ENCODE measurements at regions not wholly inside any gene's neighbourhood (a gene's known extent, or its start where the extent isn't known, plus 50 kb on each side); places are given as distances from the start of the nearest gene placed in this dataset.

DNA sequence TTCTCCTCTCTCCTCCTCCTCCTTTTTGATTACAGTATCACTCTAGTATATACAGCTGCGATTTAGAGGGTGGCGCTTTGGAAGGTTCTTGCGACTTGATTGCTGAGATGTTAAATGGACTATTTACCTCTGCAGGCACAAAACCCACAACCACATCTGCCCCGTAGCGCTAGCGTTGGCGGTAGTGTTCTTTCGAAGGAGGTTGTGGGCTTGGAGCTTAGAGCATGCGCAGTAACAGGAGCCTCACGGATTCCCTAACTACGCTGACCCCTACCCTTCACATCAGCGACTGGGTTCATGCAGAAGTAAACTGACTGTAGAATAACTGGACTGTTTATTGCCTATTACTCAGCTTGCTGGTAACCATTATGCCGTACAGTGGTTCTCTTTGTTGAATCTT, 58.0 kb downstream of the CGGBP1 start:
- H3K27me3 ChIP-seq (ENCODE audit: insufficient read depth, low read depth, low read length): no peaks in the 10 kb centered on the region
- TF ChIP-seq MXI1 (conservative IDR thresholded peaks at IDR 0.05; ENCODE audit: poor library complexity, severe bottlenecking) (no peak), EZH2 (IDR thresholded peaks at IDR 0.05; ENCODE audit: borderline replicate concordance, insufficient read depth, low read length, poor library complexity, severe bottlenecking) (no peak), EP300 (conservative IDR thresholded peaks at IDR 0.05; ENCODE audit: poor library complexity, severe bottlenecking) (no peak), RAD21 (conservative IDR thresholded peaks at IDR 0.05) (no peak), SMC3 (conservative IDR thresholded peaks at IDR 0.05; ENCODE audit: poor library complexity) (no peak), TAF1 (IDR thresholded peaks at IDR 0.05; ENCODE audit: low read depth) (no peak), POLR2AphosphoS5 (IDR thresholded peaks at IDR 0.05) (no peak)
- TF ChIP-seq, protein P1, sequence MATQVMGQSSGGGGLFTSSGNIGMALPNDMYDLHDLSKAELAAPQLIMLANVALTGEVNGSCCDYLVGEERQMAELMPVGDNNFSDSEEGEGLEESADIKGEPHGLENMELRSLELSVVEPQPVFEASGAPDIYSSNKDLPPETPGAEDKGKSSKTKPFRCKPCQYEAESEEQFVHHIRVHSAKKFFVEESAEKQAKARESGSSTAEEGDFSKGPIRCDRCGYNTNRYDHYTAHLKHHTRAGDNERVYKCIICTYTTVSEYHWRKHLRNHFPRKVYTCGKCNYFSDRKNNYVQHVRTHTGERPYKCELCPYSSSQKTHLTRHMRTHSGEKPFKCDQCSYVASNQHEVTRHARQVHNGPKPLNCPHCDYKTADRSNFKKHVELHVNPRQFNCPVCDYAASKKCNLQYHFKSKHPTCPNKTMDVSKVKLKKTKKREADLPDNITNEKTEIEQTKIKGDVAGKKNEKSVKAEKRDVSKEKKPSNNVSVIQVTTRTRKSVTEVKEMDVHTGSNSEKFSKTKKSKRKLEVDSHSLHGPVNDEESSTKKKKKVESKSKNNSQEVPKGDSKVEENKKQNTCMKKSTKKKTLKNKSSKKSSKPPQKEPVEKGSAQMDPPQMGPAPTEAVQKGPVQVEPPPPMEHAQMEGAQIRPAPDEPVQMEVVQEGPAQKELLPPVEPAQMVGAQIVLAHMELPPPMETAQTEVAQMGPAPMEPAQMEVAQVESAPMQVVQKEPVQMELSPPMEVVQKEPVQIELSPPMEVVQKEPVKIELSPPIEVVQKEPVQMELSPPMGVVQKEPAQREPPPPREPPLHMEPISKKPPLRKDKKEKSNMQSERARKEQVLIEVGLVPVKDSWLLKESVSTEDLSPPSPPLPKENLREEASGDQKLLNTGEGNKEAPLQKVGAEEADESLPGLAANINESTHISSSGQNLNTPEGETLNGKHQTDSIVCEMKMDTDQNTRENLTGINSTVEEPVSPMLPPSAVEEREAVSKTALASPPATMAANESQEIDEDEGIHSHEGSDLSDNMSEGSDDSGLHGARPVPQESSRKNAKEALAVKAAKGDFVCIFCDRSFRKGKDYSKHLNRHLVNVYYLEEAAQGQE (IDR thresholded peaks at IDR 0.05; ENCODE audit: borderline replicate concordance): no peak
- TF ChIP-seq, protein P2, sequence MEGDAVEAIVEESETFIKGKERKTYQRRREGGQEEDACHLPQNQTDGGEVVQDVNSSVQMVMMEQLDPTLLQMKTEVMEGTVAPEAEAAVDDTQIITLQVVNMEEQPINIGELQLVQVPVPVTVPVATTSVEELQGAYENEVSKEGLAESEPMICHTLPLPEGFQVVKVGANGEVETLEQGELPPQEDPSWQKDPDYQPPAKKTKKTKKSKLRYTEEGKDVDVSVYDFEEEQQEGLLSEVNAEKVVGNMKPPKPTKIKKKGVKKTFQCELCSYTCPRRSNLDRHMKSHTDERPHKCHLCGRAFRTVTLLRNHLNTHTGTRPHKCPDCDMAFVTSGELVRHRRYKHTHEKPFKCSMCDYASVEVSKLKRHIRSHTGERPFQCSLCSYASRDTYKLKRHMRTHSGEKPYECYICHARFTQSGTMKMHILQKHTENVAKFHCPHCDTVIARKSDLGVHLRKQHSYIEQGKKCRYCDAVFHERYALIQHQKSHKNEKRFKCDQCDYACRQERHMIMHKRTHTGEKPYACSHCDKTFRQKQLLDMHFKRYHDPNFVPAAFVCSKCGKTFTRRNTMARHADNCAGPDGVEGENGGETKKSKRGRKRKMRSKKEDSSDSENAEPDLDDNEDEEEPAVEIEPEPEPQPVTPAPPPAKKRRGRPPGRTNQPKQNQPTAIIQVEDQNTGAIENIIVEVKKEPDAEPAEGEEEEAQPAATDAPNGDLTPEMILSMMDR (IDR thresholded peaks at IDR 0.05; ENCODE audit: poor library complexity, severe bottlenecking): no peak
- H3K27ac ChIP-seq (ENCODE audit: low read length): no peak overlapping the region
- H3K9ac ChIP-seq (ENCODE audit: low read length): no peak overlapping the region
- no peaks in the 10 kb centered on the region for H4K20me1 ChIP-seq (ENCODE audit: insufficient read depth)
- no peaks in the 10 kb centered on the region for H3F3A ChIP-seq (ENCODE audit: insufficient read depth, low read length, poor library complexity, severe bottlenecking)
- H3K79me2 ChIP-seq (replicated peaks; ENCODE audit: insufficient read depth, low read length): no peaks in the 10 kb centered on the region
- no peak overlapping the region for H3K4me2 ChIP-seq (ENCODE audit: low read length)
- no peak overlapping the region for H3K4me3 ChIP-seq (ENCODE audit: low read length)
- no peaks in the 10 kb centered on the region for H3K9me2 ChIP-seq (ENCODE audit: insufficient read depth, low read length)
- no peak overlapping the region for H2AFZ ChIP-seq (ENCODE audit: low read depth, low read length)
- no peaks in the 10 kb centered on the region for H3K36me3 ChIP-seq (ENCODE audit: insufficient read depth, low read length)
- H3K9me3 ChIP-seq (ENCODE audit: low read length): no peaks in the 10 kb centered on the region

DNA sequence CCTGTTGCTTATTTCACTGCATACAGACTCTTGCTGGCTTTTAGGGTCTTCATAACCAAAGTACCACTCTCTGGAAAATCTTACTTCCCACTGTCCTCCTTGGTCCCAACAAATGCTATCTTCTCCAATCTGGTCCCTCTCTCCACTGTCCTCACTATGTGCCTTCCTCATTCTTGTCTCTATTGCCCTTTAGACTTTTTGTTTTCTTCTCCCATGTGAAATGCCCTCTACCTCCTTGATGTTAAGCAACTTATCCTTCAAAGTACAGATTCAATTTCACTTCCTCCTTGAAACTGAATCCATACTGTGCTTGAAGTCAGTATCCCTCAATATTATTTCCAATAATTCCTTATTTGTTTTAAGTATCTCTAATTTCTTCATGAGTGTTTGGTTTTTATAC, 60.8 kb downstream of the CGGBP1 start:
- H3K9me3 ChIP-seq (ENCODE audit: low read length): no peaks in the 10 kb centered on the region
- H3K27me3 ChIP-seq (ENCODE audit: insufficient read depth, low read depth, low read length): no peaks in the 10 kb centered on the region
- H3K4me3 ChIP-seq (ENCODE audit: low read length): no peak overlapping the region
- no peaks in the 10 kb centered on the region for H3F3A ChIP-seq (ENCODE audit: insufficient read depth, low read length, poor library complexity, severe bottlenecking)
- no peak overlapping the region for H2AFZ ChIP-seq (ENCODE audit: low read depth, low read length)
- H3K4me2 ChIP-seq (ENCODE audit: low read length): no peak overlapping the region
- H3K79me2 ChIP-seq (replicated peaks; ENCODE audit: insufficient read depth, low read length): no peaks in the 10 kb centered on the region
- H3K9ac ChIP-seq (ENCODE audit: low read length): no peak overlapping the region
- no peak for TF ChIP-seq EP300 (conservative IDR thresholded peaks at IDR 0.05; ENCODE audit: poor library complexity, severe bottlenecking)
- TF ChIP-seq TAF1 (IDR thresholded peaks at IDR 0.05; ENCODE audit: low read depth): no peak
- TF ChIP-seq, protein P2 (IDR thresholded peaks at IDR 0.05; ENCODE audit: poor library complexity, severe bottlenecking): no peak
- TF ChIP-seq SMC3 (conservative IDR thresholded peaks at IDR 0.05; ENCODE audit: poor library complexity): no peak
- no peak for TF ChIP-seq EZH2 (IDR thresholded peaks at IDR 0.05; ENCODE audit: borderline replicate concordance, insufficient read depth, low read length, poor library complexity, severe bottlenecking)
- TF ChIP-seq POLR2AphosphoS5 (IDR thresholded peaks at IDR 0.05): no peak
- TF ChIP-seq, protein P1 (IDR thresholded peaks at IDR 0.05; ENCODE audit: borderline replicate concordance): no peak
- TF ChIP-seq RAD21 (conservative IDR thresholded peaks at IDR 0.05): no peak
- TF ChIP-seq MXI1 (conservative IDR thresholded peaks at IDR 0.05; ENCODE audit: poor library complexity, severe bottlenecking): no peak
- no peak overlapping the region for H3K27ac ChIP-seq (ENCODE audit: low read length)
- no peaks in the 10 kb centered on the region for H4K20me1 ChIP-seq (ENCODE audit: insufficient read depth)
- H3K9me2 ChIP-seq (ENCODE audit: insufficient read depth, low read length): no peaks in the 10 kb centered on the region
- no peaks in the 10 kb centered on the region for H3K36me3 ChIP-seq (ENCODE audit: insufficient read depth, low read length)

All from neural cell (in vitro differentiated cells).